Gastrocnemius medialis (tissue), 4 donors: ENCODE measurements at regions not wholly inside any gene's neighbourhood (a gene's known extent, or its start where the extent isn't known, plus 50 kb on each side); places are given as distances from the start of the nearest gene placed in this dataset.

Experiments used
- CTCF ChIP-seq, 5 experiments: fragments of 450-650 bp in 3 of 5; fragments of 200-600 bp in 2 of 5; sonication (generic) in 2 of 5; IDR thresholded peaks in 4 of 5; conservative IDR thresholded peaks in 1 of 5; 1 replicate in 4 of 5; 2 replicates in 1 of 5; pipeline ENCODE4 v1.5.1; 2016 to 2019; ENCODE audit warnings: antibody characterized with exemption in 5 of 5, mild to moderate bottlenecking in 3 of 5, moderate library complexity in 3 of 5
- POLR2A ChIP-seq, 2 donors: fragments of 450-650 bp; IDR thresholded peaks; one replicate each; pipeline ENCODE4 v1.6.1; 2017; ENCODE audit warnings: antibody characterized with exemption in 2 of 2, mild to moderate bottlenecking in 2 of 2, moderate library complexity in 2 of 2

GRCh38 chr19:30930941-30931706 is 418.1 kb downstream of the TSHZ3 start:
- TF ChIP-seq CTCF (IDR thresholded peaks at IDR 0.05 in 4 of 5, conservative IDR thresholded peaks at IDR 0.05 in 1 of 5) (no peak), POLR2A (IDR thresholded peaks at IDR 0.05) (no peak)
